T-cell (primary cell): ENCODE measurements at regions not wholly inside any gene's neighbourhood (a gene's known extent, or its start where the extent isn't known, plus 50 kb on each side); places are given as distances from the start of the nearest gene placed in this dataset.
A peak's percentile ranks its signal among the peaks of the same experiment; 100 is the strongest.

Experiments
- ATAC-seq, 4 experiments: fragments of 200-7000 bp in 3 of 4; fragments of 150-1000 bp in 1 of 4; cut with Tn5 transposase; replicated peaks in 1 of 4; 1 replicate in 3 of 4; 2 replicates in 1 of 4; pipeline ENCODE4 v1.10.0; 2021; ENCODE audit warnings: moderate library complexity in 3 of 4, mild to moderate bottlenecking in 2 of 4, moderate number of reproducible peaks in 1 of 4
- CTCF ChIA-PET, 2 donors: fragments of 300-600 bp; sonication (Branson Sonifier 250); formaldehyde crosslinking; loops; one replicate each; lab custom pipeline; 2022; ENCODE audit warnings: antibody characterized with exemption in 2 of 2; lab: Charles Lee
- POLR2A ChIA-PET, 2 donors: fragments of 300-600 bp; sonication (Branson Sonifier 250); formaldehyde crosslinking; loops; one replicate each; lab custom pipeline; 2022; ENCODE audit warnings: antibody characterized with exemption in 2 of 2; lab: Charles Lee
- DNase-seq, 35 experiments: peaks; one replicate each; pipeline versions ENCODE4 v3.0.0 to v3.0.0-alpha.2; 2013 to 2023
- H3K27ac ChIP-seq: one replicate; pipeline ENCODE4 v1.5.1; 2013; ENCODE audit warnings: low read length
- H3K27me3 ChIP-seq, 2 experiments: replicated peaks in 1 of 2; 1 replicate in 1 of 2; 2 replicates in 1 of 2; pipeline versions ENCODE4 v1.6.1 to v1.7.0; 2013; ENCODE audit warnings: low read length in 1 of 2, mixed read lengths in 1 of 2; ENCODE audit not compliant: control insufficient read depth in 2 of 2, insufficient read depth in 2 of 2; ENCODE audit errors: extremely low read depth in 1 of 2
- H3K36me3 ChIP-seq, 2 donors: 1 replicate in 1 of 2; 2 replicates in 1 of 2; pipeline versions ENCODE4 v1.6.1 to v1.7.0; 2013; ENCODE audit warnings: low read length in 1 of 2; ENCODE audit not compliant: control insufficient read depth in 2 of 2, insufficient read depth in 1 of 2; ENCODE audit errors: extremely low read depth in 1 of 2
- H3K4me1 ChIP-seq, 2 experiments: 1 replicate in 1 of 2; 2 replicates in 1 of 2; pipeline versions ENCODE4 v1.6.1 to v1.7.0; 2013; ENCODE audit warnings: low read length in 2 of 2, mixed read lengths in 1 of 2; ENCODE audit not compliant: insufficient read depth in 2 of 2, control insufficient read depth in 1 of 2; ENCODE audit errors: extremely low read depth in 1 of 2
- H3K4me3 ChIP-seq, 2 donors: 1 replicate in 1 of 2; 2 replicates in 1 of 2; pipeline versions ENCODE4 v1.5.1 to v1.7.0; 2013; ENCODE audit warnings: mild to moderate bottlenecking in 2 of 2, low read length in 1 of 2, moderate library complexity in 1 of 2; ENCODE audit not compliant: control insufficient read depth in 1 of 2; ENCODE audit errors: extremely low read depth in 1 of 2
- H3K9me3 ChIP-seq: 2 replicates; pipeline ENCODE4 v1.7.0; 2013
- H3K27ac Mint-ChIP-seq, 2 donors: one replicate each; pipeline ENCODE4 v1.8.0; 2020 to 2021; ENCODE audit warnings: mild to moderate bottlenecking in 2 of 2, mixed read lengths in 2 of 2
- H3K27me3 Mint-ChIP-seq, 2 donors: one replicate each; pipeline ENCODE4 v1.8.0; 2021 to 2022; ENCODE audit warnings: mixed read lengths in 2 of 2
- H3K36me3 Mint-ChIP-seq: one replicate; pipeline ENCODE4 v1.8.0; 2021; ENCODE audit warnings: mixed read lengths
- H3K4me1 Mint-ChIP-seq, 3 donors: one replicate each; pipeline ENCODE4 v1.8.0; 2020 to 2022; ENCODE audit warnings: mixed read lengths in 3 of 3, mild to moderate bottlenecking in 1 of 3
- H3K4me3 Mint-ChIP-seq, 3 donors: one replicate each; pipeline ENCODE4 v1.8.0; 2020 to 2022; ENCODE audit warnings: mild to moderate bottlenecking in 3 of 3, mixed read lengths in 3 of 3, moderate library complexity in 3 of 3
- H3K9me3 Mint-ChIP-seq, 3 donors: one replicate each; pipeline ENCODE4 v1.8.0; 2020 to 2022; ENCODE audit warnings: mixed read lengths in 3 of 3
- WGBS: methylation state at CpG from one replicate; pipeline ENCODE4 v1.1.5; 2013; ENCODE audit warnings: missing lambda C conversion rate; ENCODE audit not compliant: insufficient coverage; 5-methylcytosine and 5-hydroxymethylcytosine counted together

DNA sequence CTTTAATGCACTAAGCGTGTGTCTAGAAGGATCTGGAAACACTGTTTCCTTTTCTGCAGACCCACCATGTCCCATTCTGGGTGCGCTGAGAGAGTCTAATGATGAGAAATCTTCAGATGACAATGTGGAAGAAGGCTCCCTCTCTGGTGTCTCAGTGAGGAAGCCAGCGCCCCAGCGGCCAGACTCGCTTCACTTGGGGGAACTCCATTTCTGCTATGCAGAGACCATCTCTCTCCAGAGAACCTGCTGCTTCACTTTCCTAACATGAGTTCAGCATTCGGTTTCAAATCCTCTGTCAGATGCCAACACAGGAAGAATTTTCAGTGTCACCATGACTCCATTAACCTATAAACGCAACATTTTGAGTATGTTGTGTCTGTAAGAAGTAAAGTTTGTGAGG, 121.8 kb downstream of the SYF2 start:
- DNase-seq (no peak), ATAC-seq (no peak)
- peaks cover 3% of the 10 kb centered on the region for H3K9me3 ChIP-seq
- CTCF ChIA-PET: no interaction called here
- H3K4me3 Mint-ChIP-seq: no peak overlapping the region
- POLR2A ChIA-PET: interaction anchor here in 1 of 2 donors (0.7 kb wide), 1 partner anchor 41 kb away, joined by 3 read pairs; no protein-coding TSS in a partner anchor
- H3K27ac Mint-ChIP-seq: no peak overlapping the region
- H3K9me3 Mint-ChIP-seq: peaks cover 0 to 10% (median 9%) of the 10 kb centered on the region in 3 donors
- H3K36me3 ChIP-seq: peaks cover 0 to 2% of the 10 kb centered on the region in 2 donors
- peak overlapping the region; percentile 58 for H3K27ac ChIP-seq
- H3K27me3 ChIP-seq: no peaks in the 10 kb centered on the region
- WGBS: no CpG with 5 or more reads among the region's 7 CpGs
- H3K4me3 ChIP-seq: no peak overlapping the region
- peaks cover 8 to 31% of the 10 kb centered on the region in 2 experiments for H3K4me1 ChIP-seq
- peaks cover 18 to 19% (median 18%) of the 10 kb centered on the region in 3 donors for H3K4me1 Mint-ChIP-seq
- no peaks in the 10 kb centered on the region for H3K27me3 Mint-ChIP-seq
- H3K36me3 Mint-ChIP-seq: peaks cover 8% of the 10 kb centered on the region

DNA sequence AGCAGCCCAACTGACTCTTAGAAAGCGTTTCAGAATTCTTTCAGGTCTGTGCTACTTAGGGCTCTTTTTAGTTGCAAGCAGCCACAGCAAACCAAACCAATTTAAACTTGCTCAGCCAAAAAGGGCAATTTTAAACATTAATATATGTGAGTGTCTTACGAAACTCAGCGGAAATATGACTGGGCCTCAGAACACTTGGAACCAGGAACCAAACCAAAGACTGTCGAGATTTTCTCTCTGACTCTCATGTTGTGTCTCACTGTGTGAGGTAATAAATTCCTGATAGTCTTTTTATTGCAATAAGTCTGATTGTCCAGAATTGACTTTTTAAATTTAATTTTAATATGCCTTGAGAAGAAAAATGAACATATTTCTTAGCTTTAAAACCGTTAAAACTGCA, 122.3 kb downstream of the SYF2 start:
- Histone ChIP-seq H3K9me3 (peaks cover 3% of the 10 kb centered on the region), H3K27ac (peak overlapping the region; percentile 58), H3K36me3 (peaks cover 0 to 2% of the 10 kb centered on the region in 2 donors), H3K27me3 (no peaks in the 10 kb centered on the region), H3K4me1 (peaks cover 8 to 31% of the 10 kb centered on the region in 2 experiments), H3K4me3 (no peak overlapping the region)
- no peak overlapping the region for H3K4me3 Mint-ChIP-seq
- CTCF ChIA-PET: no interaction called here
- DNase-seq (no peak), ATAC-seq (no peak)
- H3K36me3 Mint-ChIP-seq: peaks cover 8% of the 10 kb centered on the region
- WGBS: no CpG with 5 or more reads among the region's 5 CpGs
- peaks cover 0 to 10% (median 9%) of the 10 kb centered on the region in 3 donors for H3K9me3 Mint-ChIP-seq
- no peak overlapping the region for H3K27ac Mint-ChIP-seq
- H3K27me3 Mint-ChIP-seq: peaks cover 0 to under 1% of the 10 kb centered on the region in 2 donors
- POLR2A ChIA-PET: interaction anchor here in 1 of 2 donors (0.7 kb wide), 1 partner anchor 41 kb away, joined by 3 read pairs; no protein-coding TSS in a partner anchor
- H3K4me1 Mint-ChIP-seq: peaks cover 18 to 20% (median 19%) of the 10 kb centered on the region in 3 donors

DNA sequence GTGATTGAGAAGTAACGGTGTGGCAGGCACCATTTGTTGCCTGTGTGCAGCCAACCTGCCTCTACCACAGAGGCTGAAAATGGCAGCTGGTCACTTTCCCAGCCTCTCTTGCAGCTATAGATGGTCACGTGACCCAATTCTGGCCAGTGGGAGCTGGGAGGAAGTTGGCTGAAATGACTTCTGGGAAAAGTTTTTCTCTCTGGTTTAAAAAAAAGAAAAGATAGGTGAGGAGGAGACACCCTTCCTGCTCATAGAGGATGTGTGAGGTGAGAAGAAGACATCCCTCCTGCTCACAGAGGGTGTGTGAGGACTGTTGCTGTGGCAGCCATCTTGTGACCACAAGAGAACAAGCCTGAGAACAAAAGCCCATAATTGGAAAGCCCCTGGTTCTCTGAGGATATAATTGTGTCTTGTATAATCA, 122.8 kb downstream of the SYF2 start:
- no CpG with 5 or more reads among the region's 2 CpGs for WGBS
- Histone ChIP-seq H3K4me1 (peaks cover 8 to 31% of the 10 kb centered on the region in 2 experiments), H3K9me3 (peaks cover 3% of the 10 kb centered on the region), H3K27me3 (no peaks in the 10 kb centered on the region), H3K4me3 (no peak overlapping the region), H3K27ac (peak overlapping the region; percentile 58), H3K36me3 (peaks cover 0 to 2% of the 10 kb centered on the region in 2 donors)
- Mint-ChIP-seq H3K4me3 (peak overlapping the region in 1 of 3 donors; percentile 25), H3K4me1 (peaks cover 18 to 25% (median 19%) of the 10 kb centered on the region in 3 donors), H3K9me3 (peaks cover 0 to 10% (median 9%) of the 10 kb centered on the region in 3 donors), H3K27ac (peak overlapping the region; percentile 68 to 78), H3K36me3 (peaks cover 8% of the 10 kb centered on the region), H3K27me3 (peaks cover 0 to 3% of the 10 kb centered on the region in 2 donors)
- ChIA-PET CTCF (no interaction called here), POLR2A (no interaction called here)
- DNase-seq (peak in 29 of 35 experiments; percentile 22 to 78 (median 47)), ATAC-seq (peak in 3 of 4 experiments; percentile 71 to 99 (median 76))

DNA sequence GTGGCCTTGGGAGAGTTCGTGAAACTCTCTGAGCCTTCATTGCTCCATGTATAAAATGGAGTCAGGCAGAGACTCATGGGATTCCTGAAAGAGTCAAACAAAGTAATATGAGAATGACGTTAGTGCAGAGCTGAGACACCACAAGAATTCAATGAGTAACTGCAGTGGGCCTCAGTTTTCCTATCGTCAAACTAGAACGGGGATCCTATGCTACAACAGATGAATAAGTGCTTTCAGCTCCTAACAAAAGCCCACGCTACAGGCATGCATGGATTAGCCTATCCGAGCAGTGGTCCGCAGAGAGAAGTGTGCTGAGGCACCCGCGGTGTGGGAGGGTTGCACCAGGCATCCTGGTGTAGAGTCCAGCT, 124.7 kb downstream of the SYF2 start:
- Mint-ChIP-seq H3K27me3 (peaks cover 0 to 3% of the 10 kb centered on the region in 2 donors), H3K27ac (no peak overlapping the region), H3K4me3 (no peak overlapping the region), H3K4me1 (peaks cover 18 to 25% (median 19%) of the 10 kb centered on the region in 3 donors), H3K36me3 (peaks cover 8% of the 10 kb centered on the region), H3K9me3 (peaks cover 0 to 10% (median 9%) of the 10 kb centered on the region in 3 donors)
- H3K27me3 ChIP-seq: peaks cover 0 to 8% of the 10 kb centered on the region in 2 experiments
- H3K4me1 ChIP-seq: peaks cover 8 to 31% of the 10 kb centered on the region in 2 experiments
- ChIA-PET POLR2A (no interaction called here), CTCF (no interaction called here)
- 95% methylated on average over 8 of the region's 9 CpGs for WGBS
- no peak for DNase-seq
- H3K4me3 ChIP-seq: no peak overlapping the region
- peaks cover 3% of the 10 kb centered on the region for H3K9me3 ChIP-seq
- peaks cover 0 to 2% of the 10 kb centered on the region in 2 donors for H3K36me3 ChIP-seq
- ATAC-seq: no peak
- H3K27ac ChIP-seq: no peak overlapping the region

DNA sequence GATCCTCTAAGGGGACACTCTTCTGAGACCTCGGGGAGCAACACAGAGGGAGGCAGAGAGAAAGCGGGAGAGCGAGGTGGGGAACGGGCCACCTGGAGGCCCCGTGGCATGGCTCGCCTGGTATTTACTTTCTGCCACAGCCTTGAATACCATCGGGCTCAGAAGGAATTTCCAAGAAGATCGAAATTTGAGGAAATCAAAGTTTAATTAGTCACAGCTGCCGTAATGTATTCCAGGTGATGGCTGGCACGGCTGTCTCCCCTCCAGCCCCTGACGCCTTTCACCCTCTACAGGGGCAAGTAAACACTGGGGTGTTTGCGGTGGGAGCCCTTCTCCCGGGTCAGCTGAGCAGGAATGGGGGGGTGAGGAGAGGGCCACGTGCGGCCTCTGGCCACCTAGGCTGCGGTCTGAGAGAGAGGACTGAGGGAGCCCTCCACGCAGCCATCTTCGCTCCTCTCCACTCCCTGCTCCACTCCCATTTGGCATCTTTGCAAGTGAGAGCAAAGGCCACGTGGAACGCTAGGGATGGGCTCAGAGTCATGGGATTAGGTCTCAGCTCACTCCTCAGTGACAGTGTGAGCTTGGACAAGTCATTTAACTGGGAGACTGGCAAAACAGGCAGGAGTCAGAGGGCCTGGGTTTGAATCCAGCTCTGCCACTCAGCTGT, 125.2 kb downstream of the SYF2 start:
- Histone ChIP-seq H3K36me3 (peaks cover 0 to 2% of the 10 kb centered on the region in 2 donors), H3K27ac (no peak overlapping the region), H3K4me3 (no peak overlapping the region), H3K27me3 (peaks cover 0 to 8% of the 10 kb centered on the region in 2 experiments), H3K9me3 (peaks cover 3% of the 10 kb centered on the region), H3K4me1 (peaks cover 8 to 33% of the 10 kb centered on the region in 2 experiments)
- Mint-ChIP-seq H3K4me1 (peaks cover 18 to 25% (median 19%) of the 10 kb centered on the region in 3 donors), H3K4me3 (no peak overlapping the region), H3K27me3 (peaks cover 0 to 3% of the 10 kb centered on the region in 2 donors), H3K9me3 (peaks cover 0 to 10% (median 9%) of the 10 kb centered on the region in 3 donors), H3K27ac (no peak overlapping the region), H3K36me3 (peaks cover 8% of the 10 kb centered on the region)
- 94% methylated on average over 12 of the region's 20 CpGs for WGBS
- CTCF ChIA-PET: no interaction called here
- DNase-seq: no peak
- no peak for ATAC-seq
- POLR2A ChIA-PET: no interaction called here

DNA sequence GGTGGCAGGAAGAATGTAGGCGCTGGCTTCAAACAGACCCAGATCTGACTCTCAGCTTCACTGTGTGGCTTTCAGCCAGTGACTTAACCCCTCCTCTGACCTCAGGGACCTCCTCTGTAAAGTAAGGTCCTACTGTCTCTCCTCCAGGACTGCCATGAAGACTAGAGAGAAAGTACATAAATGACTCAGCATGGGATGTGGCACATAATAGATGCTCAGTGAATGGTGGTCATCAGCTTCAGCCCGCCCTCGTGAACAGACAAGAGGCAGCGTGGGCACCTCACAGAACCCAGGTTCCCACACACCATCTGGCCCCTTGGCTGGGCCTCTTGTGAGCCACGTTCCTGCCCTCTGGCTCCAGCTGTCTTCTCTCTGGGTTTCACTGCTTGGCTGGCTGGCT, 126.0 kb downstream of the SYF2 start:
- H3K27me3 Mint-ChIP-seq: peaks cover 0 to 3% of the 10 kb centered on the region in 2 donors
- WGBS: 40% methylated on average over 4 of the region's 5 CpGs
- no peak overlapping the region for H3K27ac ChIP-seq
- peaks cover 8% of the 10 kb centered on the region for H3K36me3 Mint-ChIP-seq
- peaks cover 0 to 2% of the 10 kb centered on the region in 2 donors for H3K36me3 ChIP-seq
- H3K4me3 Mint-ChIP-seq: no peak overlapping the region
- peaks cover 3% of the 10 kb centered on the region for H3K9me3 ChIP-seq
- H3K27ac Mint-ChIP-seq: no peak overlapping the region
- H3K4me1 ChIP-seq: peaks cover 12 to 41% of the 10 kb centered on the region in 2 experiments
- POLR2A ChIA-PET: no interaction called here
- CTCF ChIA-PET: no interaction called here
- ATAC-seq: peak in 1 of 4 experiments; percentile 24
- peaks cover 0 to 8% of the 10 kb centered on the region in 2 experiments for H3K27me3 ChIP-seq
- peaks cover 0 to 10% (median 9%) of the 10 kb centered on the region in 3 donors for H3K9me3 Mint-ChIP-seq
- H3K4me3 ChIP-seq: no peak overlapping the region
- peaks cover 23 to 32% (median 24%) of the 10 kb centered on the region in 3 donors for H3K4me1 Mint-ChIP-seq
- DNase-seq: no peak
